B cell (primary cell): ENCODE measurements at regions not wholly inside any gene's neighbourhood (a gene's known extent, or its start where the extent isn't known, plus 50 kb on each side); places are given as distances from the start of the nearest gene placed in this dataset.

Experiments
- EZH2 ChIP-seq: IDR thresholded peaks from 2 replicates; pipeline ENCODE4 v1.6.1; 2012; ENCODE audit warnings: borderline replicate concordance, low read depth, mild to moderate bottlenecking, moderate library complexity, low read length; ENCODE audit not compliant: insufficient read depth, poor library complexity, severe bottlenecking
- TF ChIP-seq, protein P1 (sequence below): fragments of 200-600 bp; IDR thresholded peaks from one replicate; pipeline ENCODE4 v1.8.0; 2022; ENCODE audit warnings: antibody characterized with exemption, mild to moderate bottlenecking

DNA sequence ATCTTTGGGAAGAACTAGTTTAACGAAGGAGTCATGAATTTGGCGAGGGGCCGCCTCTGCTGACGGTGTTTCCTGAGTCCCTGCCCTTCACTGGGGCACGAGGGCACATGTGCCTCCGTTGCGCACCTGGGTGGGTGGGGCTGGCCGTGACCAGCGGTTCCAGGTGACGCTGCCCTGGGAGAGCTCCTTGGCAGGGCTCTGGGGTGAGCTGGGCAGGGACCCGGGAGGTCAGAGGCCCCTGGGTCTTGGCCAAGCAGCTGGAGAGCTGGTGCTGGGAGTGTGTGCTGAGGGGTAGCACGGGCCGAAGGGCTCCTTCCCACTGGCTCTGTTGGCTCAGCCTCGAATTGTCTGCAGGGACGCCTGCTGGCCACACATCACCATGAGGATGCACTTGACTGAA, 104.6 kb downstream of the RTP5 start:
- TF ChIP-seq, protein P1, sequence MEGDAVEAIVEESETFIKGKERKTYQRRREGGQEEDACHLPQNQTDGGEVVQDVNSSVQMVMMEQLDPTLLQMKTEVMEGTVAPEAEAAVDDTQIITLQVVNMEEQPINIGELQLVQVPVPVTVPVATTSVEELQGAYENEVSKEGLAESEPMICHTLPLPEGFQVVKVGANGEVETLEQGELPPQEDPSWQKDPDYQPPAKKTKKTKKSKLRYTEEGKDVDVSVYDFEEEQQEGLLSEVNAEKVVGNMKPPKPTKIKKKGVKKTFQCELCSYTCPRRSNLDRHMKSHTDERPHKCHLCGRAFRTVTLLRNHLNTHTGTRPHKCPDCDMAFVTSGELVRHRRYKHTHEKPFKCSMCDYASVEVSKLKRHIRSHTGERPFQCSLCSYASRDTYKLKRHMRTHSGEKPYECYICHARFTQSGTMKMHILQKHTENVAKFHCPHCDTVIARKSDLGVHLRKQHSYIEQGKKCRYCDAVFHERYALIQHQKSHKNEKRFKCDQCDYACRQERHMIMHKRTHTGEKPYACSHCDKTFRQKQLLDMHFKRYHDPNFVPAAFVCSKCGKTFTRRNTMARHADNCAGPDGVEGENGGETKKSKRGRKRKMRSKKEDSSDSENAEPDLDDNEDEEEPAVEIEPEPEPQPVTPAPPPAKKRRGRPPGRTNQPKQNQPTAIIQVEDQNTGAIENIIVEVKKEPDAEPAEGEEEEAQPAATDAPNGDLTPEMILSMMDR, result no peak
- TF ChIP-seq EZH2, result no peak
